ENCODE measurements at regions not wholly inside any gene's neighbourhood (a gene's known extent, or its start where the extent isn't known, plus 50 kb on each side); places are given as distances from the start of the nearest gene placed in this dataset.
"Not testable (repeated sequence)": the region's sequence is repeated elsewhere in the genome, so short reads cannot be mapped to it uniquely, and the experiment has no call there.

GRCh38 chr16:86261379-86261778 lies 248.9 kb upstream of the FOXF1 start:
- no peak for DNase-seq (ENCODE audit: low read depth)

GRCh38 chr16:86267657-86268056 lies 242.7 kb upstream of the FOXF1 start:
- DNase-seq (ENCODE audit: low read depth), result not testable (repeated sequence)

GRCh38 chr16:86270696-86271095 lies 239.6 kb upstream of the FOXF1 start:
- no peak for DNase-seq (ENCODE audit: low read depth)

- no peak for DNase-seq (ENCODE audit: low read depth)
These were observed 237.6 kb upstream of the FOXF1 start for GRCh38 chr16:86272744-86273143.

GRCh38 chr16:86277221-86277620 lies 233.1 kb upstream of the FOXF1 start:
- DNase-seq (ENCODE audit: low read depth), result no peak

- DNase-seq (ENCODE audit: low read depth), result not testable (repeated sequence)
These were observed 232.5 kb upstream of the FOXF1 start for GRCh38 chr16:86277859-86278258.

- DNase-seq (ENCODE audit: low read depth), result no peak
These were observed 228.9 kb upstream of the FOXF1 start for GRCh38 chr16:86281421-86281820.

- no peak for DNase-seq (ENCODE audit: low read depth)
These were observed 226.4 kb upstream of the FOXF1 start for GRCh38 chr16:86283944-86284343.

GRCh38 chr16:86285421-86285820 lies 224.9 kb upstream of the FOXF1 start:
- no peak for DNase-seq (ENCODE audit: low read depth)

GRCh38 chr16:86285938-86286921 lies 224.1 kb upstream of the FOXF1 start:
- DNase-seq (ENCODE audit: low read depth), result no peak

- DNase-seq (ENCODE audit: low read depth), result no peak
These were observed 223.2 kb upstream of the FOXF1 start for GRCh38 chr16:86286991-86287663.

GRCh38 chr16:86287664-86288201 lies 222.6 kb upstream of the FOXF1 start:
- DNase-seq (ENCODE audit: low read depth), result no peak

- DNase-seq (ENCODE audit: low read depth), result no peak
These were observed 221.5 kb upstream of the FOXF1 start for GRCh38 chr16:86288716-86289294.

GRCh38 chr16:86289304-86289703 lies 221.0 kb upstream of the FOXF1 start:
- no peak for DNase-seq (ENCODE audit: low read depth)

- DNase-seq (ENCODE audit: low read depth), result no peak
These were observed 220.4 kb upstream of the FOXF1 start for GRCh38 chr16:86289907-86290306.

GRCh38 chr16:86291491-86291890 lies 218.8 kb upstream of the FOXF1 start:
- no peak for DNase-seq (ENCODE audit: low read depth)

GRCh38 chr16:86292171-86292775 lies 218.1 kb upstream of the FOXF1 start:
- no peak for DNase-seq (ENCODE audit: low read depth)

- no peak for DNase-seq (ENCODE audit: low read depth)
These were observed 217.4 kb upstream of the FOXF1 start for GRCh38 chr16:86292942-86293341.

GRCh38 chr16:86293906-86294305 lies 216.4 kb upstream of the FOXF1 start:
- DNase-seq (ENCODE audit: low read depth), result no peak

- DNase-seq (ENCODE audit: low read depth), result no peak
These were observed 215.7 kb upstream of the FOXF1 start for GRCh38 chr16:86294535-86295196.

GRCh38 chr16:86296256-86296655 lies 214.1 kb upstream of the FOXF1 start:
- no peak for DNase-seq (ENCODE audit: low read depth)

- DNase-seq (ENCODE audit: low read depth), result no peak
These were observed 212.9 kb upstream of the FOXF1 start for GRCh38 chr16:86297391-86297790.

Data from stimulated activated CD8-positive, alpha-beta memory T cell treated with anti-CD3 and anti-CD28 coated beads, Interleukin-15, amount 100 ng/mL, for 24 hours (primary cell).